Coronary artery (tissue), 2 donors: ENCODE measurements at regions not wholly inside any gene's neighbourhood (a gene's known extent, or its start where the extent isn't known, plus 50 kb on each side); places are given as distances from the start of the nearest gene placed in this dataset.
A peak's percentile ranks its signal among the peaks of the same experiment; 100 is the strongest.
"Not testable (repeated sequence)": the region's sequence is repeated elsewhere in the genome, so short reads cannot be mapped to it uniquely, and the experiment has no call there.

Experiments used
- DNase-seq: peaks from one replicate; pipeline ENCODE4 v3.0.0-alpha.2; 2017; ENCODE audit warnings: low spot score
- H3K27ac ChIP-seq, 2 donors: fragments of 200-600 bp; sonication (generic); one replicate each; pipeline ENCODE4 v1.5.1; 2016 to 2019
- H3K4me3 ChIP-seq: fragments of 200-600 bp; sonication (generic); 2 replicates; pipeline ENCODE4 v1.5.1; 2016; ENCODE audit warnings: mild to moderate bottlenecking, moderate library complexity
- CTCF ChIP-seq: fragments of 200-600 bp; sonication (generic); IDR thresholded peaks from one replicate; pipeline ENCODE4 v1.5.1; 2019; ENCODE audit warnings: antibody characterized with exemption

DNA sequence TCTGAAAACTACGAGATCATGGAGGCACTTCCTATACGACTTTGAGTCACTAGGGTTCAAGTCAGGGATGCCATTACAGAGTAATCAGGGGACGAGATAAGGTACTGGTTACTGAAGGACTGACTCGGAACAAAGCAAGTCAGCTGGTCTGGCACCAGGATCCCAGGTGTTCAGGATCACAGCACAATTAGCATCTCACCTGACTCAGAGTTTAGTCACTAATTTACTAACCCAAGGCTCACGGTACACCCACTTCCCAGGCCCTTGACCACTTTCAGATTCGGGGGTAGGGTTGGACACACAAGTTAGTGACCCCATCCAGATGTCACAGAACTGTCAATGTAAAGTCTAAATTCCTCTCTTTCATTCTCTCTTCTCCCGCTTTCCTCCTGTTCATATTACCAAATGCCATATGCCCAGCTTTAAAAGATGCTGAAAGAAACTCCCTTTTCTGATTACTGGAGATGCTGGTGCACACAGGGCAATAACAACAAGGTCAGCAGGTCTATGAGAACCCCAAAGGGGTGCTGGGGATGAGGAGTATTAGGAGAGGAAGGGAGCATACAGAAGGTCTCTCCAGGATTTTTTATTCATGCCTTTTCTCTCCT lies 657.8 kb downstream of the TLE1 start:
- H3K4me3 ChIP-seq = no peak overlapping the region
- peak overlapping the region; percentile 25 to 47 for H3K27ac ChIP-seq
- no peak for DNase-seq
- no peak for TF ChIP-seq CTCF

- no peak for TF ChIP-seq CTCF
- Histone ChIP-seq H3K4me3 (no peak overlapping the region), H3K27ac (no peak overlapping the region)
- no peak for DNase-seq
Measured at GRCh38 chr9:81030027-81030426, 659.3 kb downstream of the TLE1 start.

GRCh38 chr9:81028504-81028903 lies 660.8 kb downstream of the TLE1 start:
- no peak for TF ChIP-seq CTCF
- no peak for DNase-seq
- H3K27ac ChIP-seq = no peak overlapping the region
- no peak overlapping the region for H3K4me3 ChIP-seq

GRCh38 chr9:81022177-81022576 lies 667.2 kb downstream of the TLE1 start:
- TF ChIP-seq CTCF = no peak
- no peak for DNase-seq
- no peak overlapping the region for H3K4me3 ChIP-seq
- H3K27ac ChIP-seq = no peak overlapping the region

- not testable (repeated sequence) for H3K27ac ChIP-seq, DNase-seq, H3K4me3 ChIP-seq
Measured at GRCh38 chr9:81014945-81015344, 674.4 kb downstream of the TLE1 start.

- not testable (repeated sequence) for H3K27ac ChIP-seq, H3K4me3 ChIP-seq, DNase-seq
Measured at GRCh38 chr9:81013191-81013590, 676.2 kb downstream of the TLE1 start.

DNA sequence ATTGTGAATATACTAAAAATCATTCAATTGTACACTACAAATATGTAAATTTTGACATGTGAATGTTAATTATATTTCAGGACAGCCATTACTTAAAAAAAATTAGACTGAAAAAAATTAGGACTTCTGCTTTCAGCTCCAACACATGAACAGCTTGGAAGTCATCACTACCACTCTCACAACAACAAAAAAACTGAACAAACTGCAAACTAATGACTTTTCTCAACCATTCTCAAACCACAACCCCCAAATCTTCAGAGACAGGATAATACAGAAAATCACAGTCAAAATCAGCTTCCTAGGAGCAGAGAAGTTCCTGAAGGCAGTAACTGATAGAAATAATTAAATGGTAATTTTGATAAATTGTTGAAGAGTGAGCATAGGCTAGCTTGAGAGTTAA lies 686.4 kb downstream of the TLE1 start:
- Histone ChIP-seq H3K4me3 (no peak overlapping the region), H3K27ac (no peak overlapping the region)
- TF ChIP-seq CTCF = no peak
- DNase-seq = no peak

- Histone ChIP-seq H3K27ac (no peak overlapping the region), H3K4me3 (no peak overlapping the region)
- no peak for DNase-seq
- no peak for TF ChIP-seq CTCF
Measured at GRCh38 chr9:81002242-81002641, 687.1 kb downstream of the TLE1 start.
